ENCODE measurements at regions not wholly inside any gene's neighbourhood (a gene's known extent, or its start where the extent isn't known, plus 50 kb on each side); places are given as distances from the start of the nearest gene placed in this dataset.

GRCh38 chr10:10045765-10046028 is 972.0 kb upstream of the CELF2 start:
- TF ChIP-seq CTCF (IDR thresholded peaks at IDR 0.05) (no peak), EZH2phosphoT487 (IDR thresholded peaks at IDR 0.05) (no peak)

Data from neural progenitor cell (in vitro differentiated cells).